ENCODE measurements at regions not wholly inside any gene's neighbourhood (a gene's known extent, or its start where the extent isn't known, plus 50 kb on each side); places are given as distances from the start of the nearest gene placed in this dataset.
"Not testable (repeated sequence)": the region's sequence is repeated elsewhere in the genome, so short reads cannot be mapped to it uniquely, and the experiment has no call there.

- intact Hi-C loops (cut with micrococcal nuclease), result not testable (repeated sequence)
Measured at GRCh38 chr1:244156617-244157016, 105.5 kb downstream of the ZBTB18 start.

- intact Hi-C loops (cut with micrococcal nuclease), result no loop called here
Measured at GRCh38 chr1:244157731-244158438, 106.8 kb downstream of the ZBTB18 start.

GRCh38 chr1:244159646-244160045 lies 108.6 kb downstream of the ZBTB18 start:
- intact Hi-C loops (cut with micrococcal nuclease), result no loop called here

- intact Hi-C loops (cut with micrococcal nuclease), result no loop called here
Measured at GRCh38 chr1:244160455-244161235, 109.6 kb downstream of the ZBTB18 start.

- intact Hi-C loops (cut with micrococcal nuclease), result no loop called here
Measured at GRCh38 chr1:244161236-244161510, 110.1 kb downstream of the ZBTB18 start.

GRCh38 chr1:244162786-244163530 lies 111.9 kb downstream of the ZBTB18 start:
- intact Hi-C loops (cut with micrococcal nuclease), result no loop called here

GRCh38 chr1:244163861-244164510 lies 112.9 kb downstream of the ZBTB18 start:
- intact Hi-C loops (cut with micrococcal nuclease), result no loop called here

GRCh38 chr1:244164511-244164890 lies 113.4 kb downstream of the ZBTB18 start:
- intact Hi-C loops (cut with micrococcal nuclease), result no loop called here

GRCh38 chr1:244165021-244165420 lies 113.9 kb downstream of the ZBTB18 start:
- intact Hi-C loops (cut with micrococcal nuclease), result no loop called here

GRCh38 chr1:244165701-244166100 lies 114.6 kb downstream of the ZBTB18 start:
- intact Hi-C loops (cut with micrococcal nuclease), result no loop called here

- intact Hi-C loops (cut with micrococcal nuclease), result no loop called here
Measured at GRCh38 chr1:244171241-244171985, 120.3 kb downstream of the ZBTB18 start.

GRCh38 chr1:244173240-244173639 lies 122.2 kb downstream of the ZBTB18 start:
- intact Hi-C loops (cut with micrococcal nuclease), result no loop called here

GRCh38 chr1:244173769-244174168 lies 122.7 kb downstream of the ZBTB18 start:
- intact Hi-C loops (cut with micrococcal nuclease), result no loop called here

- intact Hi-C loops (cut with micrococcal nuclease), result no loop called here
Measured at GRCh38 chr1:244174922-244175521, 123.9 kb downstream of the ZBTB18 start.

- intact Hi-C loops (cut with micrococcal nuclease), result no loop called here
Measured at GRCh38 chr1:244176201-244176600, 125.1 kb downstream of the ZBTB18 start.

- intact Hi-C loops (cut with micrococcal nuclease), result no loop called here
Measured at GRCh38 chr1:244180256-244180655, 129.2 kb downstream of the ZBTB18 start.

GRCh38 chr1:244181867-244182266 lies 130.8 kb downstream of the ZBTB18 start:
- intact Hi-C loops (cut with micrococcal nuclease), result no loop called here

- intact Hi-C loops (cut with micrococcal nuclease), result no loop called here
Measured at GRCh38 chr1:244183037-244183436, 132.0 kb downstream of the ZBTB18 start.

- intact Hi-C loops (cut with micrococcal nuclease), result no loop called here
Measured at GRCh38 chr1:244186372-244186771, 135.3 kb downstream of the ZBTB18 start.

GRCh38 chr1:244187310-244187709 lies 136.2 kb downstream of the ZBTB18 start:
- intact Hi-C loops (cut with micrococcal nuclease), result no loop called here

- intact Hi-C loops (cut with micrococcal nuclease), result no loop called here
Measured at GRCh38 chr1:244191581-244191980, 140.5 kb downstream of the ZBTB18 start.
